Testis (tissue), 2 donors: ENCODE measurements at regions not wholly inside any gene's neighbourhood (a gene's known extent, or its start where the extent isn't known, plus 50 kb on each side); places are given as distances from the start of the nearest gene placed in this dataset.
"Not testable (repeated sequence)": the region's sequence is repeated elsewhere in the genome, so short reads cannot be mapped to it uniquely, and the experiment has no call there.

Experiments
- DNase-seq: peaks from one replicate; pipeline ENCODE4 v3.0.0-alpha.2; 2019
- H3K27ac ChIP-seq, 2 donors: fragments of 200-600 bp; sonication (generic); one replicate each; pipeline ENCODE4 v1.5.1; 2019
- H3K27me3 ChIP-seq: fragments of 200-600 bp; sonication (generic); one replicate; pipeline ENCODE4 v1.5.1; 2019
- H3K36me3 ChIP-seq: fragments of 200-600 bp; sonication (generic); one replicate; pipeline ENCODE4 v1.5.1; 2017; ENCODE audit warnings: low read depth; ENCODE audit errors: missing control alignments
- H3K4me1 ChIP-seq: fragments of 200-600 bp; sonication (generic); one replicate; pipeline ENCODE4 v1.5.1; 2019
- H3K4me3 ChIP-seq, 2 donors: fragments of 200-600 bp; sonication (generic); one replicate each; pipeline ENCODE4 v1.5.1; 2017 to 2019
- H3K9me3 ChIP-seq: fragments of 200-600 bp; sonication (generic); one replicate; pipeline ENCODE4 v1.5.1; 2017
- CTCF ChIP-seq, 3 experiments: fragments of 450-650 bp in 2 of 3; fragments of 200-600 bp in 1 of 3; sonication (generic) in 1 of 3; IDR thresholded peaks; one replicate each; pipeline ENCODE4 v1.5.1; 2016 to 2019; ENCODE audit warnings: antibody characterized with exemption in 3 of 3, mild to moderate bottlenecking in 2 of 3, moderate library complexity in 1 of 3
- POLR2A ChIP-seq: fragments of 450-650 bp; IDR thresholded peaks from one replicate; pipeline ENCODE4 v1.6.1; 2017; ENCODE audit warnings: antibody characterized with exemption, mild to moderate bottlenecking, moderate library complexity
- WGBS, 2 donors: methylation state at CpG; one replicate each; pipeline ENCODE4 v1.1.5; 2018; 5-methylcytosine and 5-hydroxymethylcytosine counted together
- intact Hi-C: fragments of 100-400 bp; cut with DNase I; formaldehyde crosslinking; loops from one replicate; pipeline ENCODE4 v1.15.1; 2023; ENCODE audit warnings: low total_unique reads

DNA sequence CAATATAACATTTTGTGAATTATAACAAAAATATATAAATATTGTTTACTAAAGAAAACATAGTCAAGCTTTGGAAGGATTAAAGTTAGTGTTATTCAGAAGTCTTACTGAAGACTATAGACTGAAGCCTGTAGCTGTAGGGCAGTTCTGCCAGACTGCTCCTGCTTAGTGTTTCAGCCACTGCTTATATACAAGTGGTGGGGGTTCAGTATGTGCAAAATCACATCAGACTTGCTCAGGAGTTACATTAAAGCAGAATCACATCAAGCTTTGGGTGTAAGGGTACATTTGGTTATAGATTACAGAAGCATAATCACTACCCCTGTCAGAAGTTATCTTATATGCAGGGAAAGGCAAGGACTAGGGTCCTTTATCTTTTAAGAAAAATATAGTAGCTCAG is 653.8 kb downstream of the ANKRD7 start:
- Histone ChIP-seq H3K27me3 (no peaks in the 10 kb centered on the region), H3K4me1 (peaks cover 4% of the 10 kb centered on the region), H3K27ac (no peak overlapping the region), H3K9me3 (no peaks in the 10 kb centered on the region), H3K36me3 (no peaks in the 10 kb centered on the region), H3K4me3 (no peak overlapping the region)
- DNase-seq: no peak
- TF ChIP-seq CTCF (IDR thresholded peaks at IDR 0.05): no peak
- no peak for TF ChIP-seq POLR2A
- intact Hi-C loops: no loop called here

DNA sequence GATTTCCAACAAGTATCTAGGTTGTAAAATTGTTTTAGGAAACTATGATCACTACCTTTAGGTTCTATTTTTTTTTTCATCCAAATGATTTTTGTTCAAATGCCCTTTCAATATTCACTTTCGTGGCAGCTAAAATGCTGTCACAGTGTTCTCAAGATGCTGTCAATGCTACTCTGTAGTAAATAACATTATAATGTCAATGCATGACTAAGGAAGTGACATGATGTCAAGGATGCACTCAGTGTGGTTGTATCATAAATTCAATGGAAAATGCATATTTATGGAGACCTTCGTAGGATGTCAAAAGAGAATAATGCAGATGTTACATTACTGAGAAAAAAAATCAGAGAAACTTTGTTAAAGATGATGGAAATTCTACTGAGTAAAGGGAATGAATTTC is 673.8 kb downstream of the ANKRD7 start:
- Histone ChIP-seq H3K27me3 (no peaks in the 10 kb centered on the region), H3K4me1 (no peaks in the 10 kb centered on the region), H3K9me3 (no peaks in the 10 kb centered on the region), H3K36me3 (no peaks in the 10 kb centered on the region), H3K4me3 (no peak overlapping the region), H3K27ac (no peak overlapping the region)
- DNase-seq: no peak
- no peak for TF ChIP-seq CTCF (IDR thresholded peaks at IDR 0.05)
- TF ChIP-seq POLR2A: no peak
- intact Hi-C loops: no loop called here
- WGBS, 2 donors: 88% methylated on average over 2 of the region's 2 CpGs

- no peaks in the 10 kb centered on the region for H3K27me3 ChIP-seq
- no peaks in the 10 kb centered on the region for H3K9me3 ChIP-seq
- no peak overlapping the region for H3K27ac ChIP-seq
- DNase-seq: no peak
- no peaks in the 10 kb centered on the region for H3K36me3 ChIP-seq
- WGBS, 2 donors: 87 to 89% methylated on average over 3 of the region's 3 CpGs
- no peak overlapping the region for H3K4me3 ChIP-seq
- no peaks in the 10 kb centered on the region for H3K4me1 ChIP-seq
- TF ChIP-seq POLR2A: no peak
- no peak for TF ChIP-seq CTCF (IDR thresholded peaks at IDR 0.05)
- intact Hi-C loops: no loop called here
These were observed 678.1 kb downstream of the ANKRD7 start for GRCh38 chr7:118902600-118902999.

DNA sequence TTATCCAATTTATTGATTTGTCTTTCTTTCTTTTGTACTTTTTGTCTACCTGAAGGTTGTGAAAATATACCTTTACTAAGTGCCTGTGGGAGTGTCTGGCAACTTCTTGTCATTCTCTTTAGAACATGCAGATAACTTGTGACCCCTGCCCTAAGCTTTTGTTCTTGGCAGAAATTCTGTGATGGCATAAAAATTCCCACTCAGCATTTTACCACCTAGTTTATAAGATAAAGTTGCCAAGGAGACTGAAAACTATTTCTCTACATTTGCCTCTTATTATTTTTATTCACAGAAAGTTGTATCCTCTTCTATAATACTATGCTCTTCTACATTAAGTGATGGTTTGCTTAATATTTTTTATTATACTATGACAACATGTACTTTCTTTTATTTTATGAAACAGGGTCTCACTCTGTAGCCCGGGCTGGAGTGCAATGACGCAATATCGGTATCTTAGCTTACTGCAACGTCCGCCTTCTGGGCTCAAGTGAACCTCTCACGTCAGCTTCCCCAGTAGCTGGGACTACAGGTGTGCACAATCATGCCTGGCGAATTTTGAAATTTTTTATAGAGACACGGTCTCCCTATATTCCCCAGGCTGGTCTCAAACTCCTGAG is 683.5 kb downstream of the ANKRD7 start:
- Histone ChIP-seq H3K4me3 (no peak overlapping the region), H3K9me3 (no peaks in the 10 kb centered on the region), H3K36me3 (no peaks in the 10 kb centered on the region), H3K27ac (no peak overlapping the region), H3K27me3 (no peaks in the 10 kb centered on the region), H3K4me1 (no peaks in the 10 kb centered on the region)
- intact Hi-C loops: no loop called here
- DNase-seq: no peak
- 90 to 94% methylated on average over 8 of the region's 8 CpGs for WGBS, 2 donors
- TF ChIP-seq CTCF (IDR thresholded peaks at IDR 0.05): no peak
- TF ChIP-seq POLR2A: no peak

DNA sequence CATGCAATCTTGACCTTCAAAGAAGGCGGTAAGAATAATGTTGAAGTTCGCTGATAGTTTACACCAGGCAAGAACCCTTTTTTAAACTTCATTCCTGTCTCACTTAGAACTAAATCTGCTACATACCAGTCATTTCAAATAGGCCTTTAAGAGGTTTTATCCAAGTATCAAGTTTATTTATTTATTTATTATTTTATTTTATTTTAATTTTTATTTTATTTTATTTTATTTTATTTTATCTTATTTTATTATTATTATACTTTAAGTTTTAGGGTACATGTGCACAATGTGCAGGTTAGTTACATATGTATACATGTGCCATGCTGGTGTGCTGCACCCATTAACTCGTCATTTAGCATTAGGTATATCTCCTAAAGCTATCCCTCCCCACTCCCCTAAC is 691.6 kb downstream of the ANKRD7 start:
- intact Hi-C loops, H3K27me3 ChIP-seq, H3K4me3 ChIP-seq, H3K4me1 ChIP-seq, H3K36me3 ChIP-seq, H3K27ac ChIP-seq, H3K9me3 ChIP-seq, DNase-seq: not testable (repeated sequence)
- 90 to 94% methylated on average over 3 of the region's 3 CpGs for WGBS, 2 donors
